Colonic mucosa (tissue), 4 donors: ENCODE measurements at regions not wholly inside any gene's neighbourhood (a gene's known extent, or its start where the extent isn't known, plus 50 kb on each side); places are given as distances from the start of the nearest gene placed in this dataset.

Experiments used
- DNase-seq: peaks from one replicate; pipeline ENCODE4 v3.0.0-alpha.2; 2020
- H3K27ac ChIP-seq: fragments of 200-600 bp; one replicate; pipeline ENCODE4 v1.8.0; 2021
- H3K27me3 ChIP-seq: fragments of 200-600 bp; one replicate; pipeline ENCODE4 v1.8.0; 2021
- H3K36me3 ChIP-seq: fragments of 200-600 bp; one replicate; pipeline ENCODE4 v1.8.0; 2021
- H3K4me1 ChIP-seq: fragments of 200-600 bp; one replicate; pipeline ENCODE4 v1.8.0; 2021; ENCODE audit warnings: mild to moderate bottlenecking
- H3K4me3 ChIP-seq: fragments of 200-600 bp; one replicate; pipeline ENCODE4 v1.8.0; 2021
- H3K9ac ChIP-seq, 2 donors: one replicate each; pipeline ENCODE4 v1.7.0; 2013; ENCODE audit warnings: control low read depth in 2 of 2, low read depth in 2 of 2, low read length in 2 of 2
- H3K9me3 ChIP-seq: fragments of 200-600 bp; one replicate; pipeline ENCODE4 v1.8.0; 2021
- intact Hi-C: fragments of 100-400 bp; cut with DNase I; formaldehyde crosslinking; loops from one replicate; pipeline ENCODE4 v1.14.1; 2022
- TF ChIP-seq, protein P1 (sequence below): fragments of 200-600 bp; IDR thresholded peaks from one replicate; pipeline ENCODE4 v1.8.0; 2022; ENCODE audit warnings: antibody characterized with exemption, mild to moderate bottlenecking
- donor health status: healthy.
- donor health status: DM: no; HTN: no; CAD: no.
- donor health status: DM: no; HTN: no; CAD: no.

DNA sequence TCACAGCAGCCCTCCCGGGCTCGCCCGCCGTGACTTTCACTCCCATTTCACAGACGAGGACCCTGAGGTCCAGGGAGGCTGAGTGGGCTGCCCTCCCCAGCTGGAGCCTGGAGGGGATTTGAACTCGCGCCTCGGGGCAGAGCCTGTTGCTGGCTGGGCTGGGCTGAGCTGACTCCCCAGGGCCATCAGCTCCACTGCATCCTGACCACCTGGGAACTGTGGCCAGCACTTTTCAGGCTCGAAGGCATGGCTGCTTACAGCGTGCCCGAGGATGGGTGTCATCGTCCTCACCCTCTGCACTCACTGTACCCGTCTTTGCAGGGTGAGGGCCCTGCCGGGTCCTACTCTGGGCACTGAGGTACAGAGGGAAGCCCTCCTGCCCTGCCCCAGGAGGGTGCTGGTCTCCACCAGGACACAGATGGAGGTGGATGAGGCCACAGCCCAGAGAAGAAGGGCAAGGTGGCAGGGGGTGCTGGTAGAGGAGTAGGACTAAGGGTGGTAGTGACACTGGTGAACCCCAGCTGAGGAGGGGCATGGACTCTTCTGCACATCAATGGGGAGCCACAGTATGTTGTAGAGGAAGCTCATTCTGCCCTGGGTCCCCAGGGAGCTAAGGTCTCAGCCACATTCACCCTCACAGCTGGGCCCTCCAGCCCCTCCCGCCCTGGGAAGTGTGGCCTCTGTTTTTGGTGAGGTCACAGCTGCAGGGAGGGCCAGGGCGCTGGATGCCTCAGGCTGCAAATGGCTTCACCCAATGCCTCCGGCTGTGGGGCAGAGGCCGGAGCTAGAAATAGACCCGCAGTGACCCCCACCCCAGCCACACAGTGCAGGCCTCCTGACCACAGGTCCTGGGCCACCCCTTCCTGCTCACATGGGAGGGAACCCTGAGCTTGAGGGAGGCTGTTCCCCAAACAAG lies 365.1 kb upstream of the SFSWAP start:
- intact Hi-C loops: no loop called here
- no peak overlapping the region for H3K9ac ChIP-seq
- TF ChIP-seq, protein P1, sequence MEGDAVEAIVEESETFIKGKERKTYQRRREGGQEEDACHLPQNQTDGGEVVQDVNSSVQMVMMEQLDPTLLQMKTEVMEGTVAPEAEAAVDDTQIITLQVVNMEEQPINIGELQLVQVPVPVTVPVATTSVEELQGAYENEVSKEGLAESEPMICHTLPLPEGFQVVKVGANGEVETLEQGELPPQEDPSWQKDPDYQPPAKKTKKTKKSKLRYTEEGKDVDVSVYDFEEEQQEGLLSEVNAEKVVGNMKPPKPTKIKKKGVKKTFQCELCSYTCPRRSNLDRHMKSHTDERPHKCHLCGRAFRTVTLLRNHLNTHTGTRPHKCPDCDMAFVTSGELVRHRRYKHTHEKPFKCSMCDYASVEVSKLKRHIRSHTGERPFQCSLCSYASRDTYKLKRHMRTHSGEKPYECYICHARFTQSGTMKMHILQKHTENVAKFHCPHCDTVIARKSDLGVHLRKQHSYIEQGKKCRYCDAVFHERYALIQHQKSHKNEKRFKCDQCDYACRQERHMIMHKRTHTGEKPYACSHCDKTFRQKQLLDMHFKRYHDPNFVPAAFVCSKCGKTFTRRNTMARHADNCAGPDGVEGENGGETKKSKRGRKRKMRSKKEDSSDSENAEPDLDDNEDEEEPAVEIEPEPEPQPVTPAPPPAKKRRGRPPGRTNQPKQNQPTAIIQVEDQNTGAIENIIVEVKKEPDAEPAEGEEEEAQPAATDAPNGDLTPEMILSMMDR: no peak
- no peaks in the 10 kb centered on the region for H3K36me3 ChIP-seq
- H3K4me3 ChIP-seq: no peak overlapping the region
- DNase-seq: no peak
- H3K9me3 ChIP-seq: no peaks in the 10 kb centered on the region
- H3K4me1 ChIP-seq: no peaks in the 10 kb centered on the region
- H3K27me3 ChIP-seq: no peaks in the 10 kb centered on the region
- H3K27ac ChIP-seq: no peak overlapping the region

DNA sequence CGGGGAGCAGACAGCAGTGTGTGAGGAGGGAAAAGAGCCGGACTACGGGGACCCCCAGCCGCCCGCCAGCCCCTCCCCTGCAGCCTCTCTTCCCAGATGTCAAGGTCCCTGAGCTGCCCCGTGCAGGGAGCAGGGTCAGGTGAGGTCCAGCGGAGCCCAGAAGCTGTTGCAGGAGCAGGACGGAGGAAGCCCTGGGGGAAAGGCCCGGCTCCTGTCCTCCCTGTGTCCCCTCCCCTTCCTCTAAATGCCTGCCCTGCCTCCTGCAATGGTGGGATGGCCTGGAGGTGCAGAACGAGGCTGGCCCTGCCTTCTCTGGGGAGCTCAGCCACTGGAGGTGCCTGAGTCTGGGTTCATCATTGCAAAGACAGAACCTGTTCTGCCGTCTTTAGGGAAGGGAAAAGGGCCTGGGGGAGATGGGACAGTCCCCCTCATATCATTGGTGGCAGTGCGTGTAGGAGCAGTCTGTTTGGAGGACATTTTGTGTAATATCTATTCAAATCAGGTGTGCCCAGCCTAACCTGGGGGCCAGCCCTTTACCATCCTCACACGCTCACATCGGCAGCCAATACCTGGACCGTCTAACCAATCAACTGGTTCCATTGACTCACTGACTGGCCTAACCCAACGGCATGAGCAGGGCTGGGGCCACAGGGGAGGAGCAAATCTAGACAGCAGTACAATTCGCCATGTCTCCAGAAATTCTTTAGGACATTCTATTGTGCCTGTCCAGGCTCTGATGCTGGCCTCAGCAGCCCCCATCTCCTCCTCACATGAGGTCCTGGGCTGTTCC lies 364.1 kb upstream of the SFSWAP start:
- H3K9me3 ChIP-seq: no peaks in the 10 kb centered on the region
- no peak overlapping the region for H3K4me3 ChIP-seq
- no peak for DNase-seq
- TF ChIP-seq, protein P1: no peak
- no peaks in the 10 kb centered on the region for H3K4me1 ChIP-seq
- no peak overlapping the region for H3K9ac ChIP-seq
- no peaks in the 10 kb centered on the region for H3K36me3 ChIP-seq
- intact Hi-C loops: no loop called here
- H3K27ac ChIP-seq: no peak overlapping the region
- no peaks in the 10 kb centered on the region for H3K27me3 ChIP-seq

DNA sequence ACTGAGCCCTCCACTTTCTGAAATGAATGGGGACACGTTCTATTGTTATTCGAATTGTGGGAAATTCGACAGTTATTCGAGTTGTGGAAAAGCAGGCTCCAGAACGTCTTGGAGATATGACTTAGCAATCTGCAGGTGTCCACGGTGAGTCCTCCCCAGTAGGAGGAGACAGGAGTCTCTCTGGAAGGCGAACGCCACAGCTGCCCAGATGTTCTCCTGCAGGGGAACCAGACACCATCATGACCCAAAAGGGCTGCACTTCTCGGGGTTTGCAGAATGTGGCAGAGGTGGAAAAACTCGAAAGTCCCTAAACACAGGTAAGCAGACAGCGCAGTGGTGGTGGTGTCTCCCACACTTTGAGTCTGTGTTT lies 363.6 kb upstream of the SFSWAP start:
- Histone ChIP-seq H3K27ac (no peak overlapping the region), H3K9ac (no peak overlapping the region), H3K27me3 (no peaks in the 10 kb centered on the region), H3K4me1 (no peaks in the 10 kb centered on the region), H3K36me3 (no peaks in the 10 kb centered on the region), H3K9me3 (no peaks in the 10 kb centered on the region), H3K4me3 (no peak overlapping the region)
- no peak for DNase-seq
- TF ChIP-seq, protein P1: no peak
- intact Hi-C loops: no loop called here

DNA sequence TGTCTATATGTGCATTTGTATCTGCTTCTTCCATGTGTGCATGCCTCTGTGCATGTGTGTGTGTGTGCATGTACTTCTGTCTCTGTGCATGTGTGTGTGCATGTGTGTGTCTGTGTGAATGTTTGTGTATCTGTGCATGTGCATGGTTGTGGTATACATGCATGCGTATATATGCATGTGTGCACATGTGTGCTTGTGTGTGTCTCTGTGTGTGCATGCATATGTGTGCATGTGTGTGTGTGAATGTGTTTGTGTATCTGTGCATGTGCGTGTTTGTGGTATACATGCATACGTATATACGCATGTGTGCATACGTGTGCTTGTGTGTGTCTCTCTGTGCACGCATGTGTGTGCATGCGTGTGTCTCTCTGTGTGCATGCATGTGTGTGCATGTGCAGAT lies 363.2 kb upstream of the SFSWAP start:
- Histone ChIP-seq H3K4me1 (no peaks in the 10 kb centered on the region), H3K27ac (no peak overlapping the region), H3K9ac (no peak overlapping the region), H3K4me3 (no peak overlapping the region), H3K36me3 (no peaks in the 10 kb centered on the region), H3K9me3 (no peaks in the 10 kb centered on the region), H3K27me3 (no peaks in the 10 kb centered on the region)
- TF ChIP-seq, protein P1: no peak
- intact Hi-C loops: no loop called here
- no peak for DNase-seq

DNA sequence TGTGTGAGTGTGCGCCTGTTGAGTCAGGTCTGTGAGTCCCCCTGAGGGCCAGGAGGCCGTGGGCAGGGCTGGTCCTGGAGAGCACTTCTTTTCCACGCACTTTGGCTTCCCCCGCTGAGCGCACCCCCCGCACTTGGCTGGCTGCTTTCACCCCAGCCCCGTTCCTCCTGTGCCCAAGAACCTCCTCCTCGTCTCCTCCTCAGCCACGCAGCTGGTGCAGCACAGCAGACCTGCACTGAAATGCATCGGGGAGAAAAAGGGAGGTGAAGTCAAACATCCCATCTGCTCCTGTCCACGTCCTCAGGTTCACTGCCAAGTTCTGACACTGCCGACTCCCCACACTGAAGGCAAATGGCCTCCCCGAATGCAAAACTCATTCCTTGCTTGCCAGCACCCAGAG lies 362.7 kb upstream of the SFSWAP start:
- Histone ChIP-seq H3K36me3 (no peaks in the 10 kb centered on the region), H3K4me1 (no peaks in the 10 kb centered on the region), H3K27ac (no peak overlapping the region), H3K27me3 (no peaks in the 10 kb centered on the region), H3K9ac (no peak overlapping the region), H3K9me3 (no peaks in the 10 kb centered on the region), H3K4me3 (no peak overlapping the region)
- TF ChIP-seq, protein P1: no peak
- no peak for DNase-seq
- intact Hi-C loops: no loop called here
